HS-5 (cell line): ENCODE measurements at regions not wholly inside any gene's neighbourhood (a gene's known extent, or its start where the extent isn't known, plus 50 kb on each side); places are given as distances from the start of the nearest gene placed in this dataset.
"Not testable (repeated sequence)": the region's sequence is repeated elsewhere in the genome, so short reads cannot be mapped to it uniquely, and the experiment has no call there.

Source experiments
- DNase-seq: peaks from one replicate; pipeline ENCODE4 v3.0.0-alpha.2; 2012; ENCODE audit warnings: low read depth

GRCh38 chr14:37844614-37845013, 249.2 kb downstream of the TTC6 start:
- no peak for DNase-seq

GRCh38 chr14:37848985-37849621, 253.7 kb downstream of the TTC6 start:
- DNase-seq = no peak

GRCh38 chr14:37851054-37851453, 255.6 kb downstream of the TTC6 start:
- DNase-seq = no peak

- DNase-seq = no peak
Observed at GRCh38 chr14:37855871-37856270, 260.4 kb downstream of the TTC6 start.

GRCh38 chr14:37857774-37858266, 262.4 kb downstream of the TTC6 start:
- DNase-seq = no peak

- DNase-seq = no peak
Observed at GRCh38 chr14:37858733-37859132, 263.3 kb downstream of the TTC6 start.

- DNase-seq = no peak
Observed at GRCh38 chr14:37859177-37859576, 263.7 kb downstream of the TTC6 start.

- no peak for DNase-seq
Observed at GRCh38 chr14:37862263-37862662, 266.8 kb downstream of the TTC6 start.

- DNase-seq = no peak
Observed at GRCh38 chr14:37864128-37864527, 268.7 kb downstream of the TTC6 start.

GRCh38 chr14:37864861-37865718, 269.7 kb downstream of the TTC6 start:
- DNase-seq = peak; percentile 42

- no peak for DNase-seq
Observed at GRCh38 chr14:37865719-37866549, 270.5 kb downstream of the TTC6 start.

- DNase-seq = no peak
Observed at GRCh38 chr14:37869633-37870032, 274.2 kb downstream of the TTC6 start.

- DNase-seq = no peak
Observed at GRCh38 chr14:37870170-37870569, 274.7 kb downstream of the TTC6 start.

GRCh38 chr14:37870632-37871346, 275.4 kb downstream of the TTC6 start:
- DNase-seq = no peak

- not testable (repeated sequence) for DNase-seq
Observed at GRCh38 chr14:37874065-37874428, 278.6 kb downstream of the TTC6 start.

GRCh38 chr14:37874429-37875109, 279.1 kb downstream of the TTC6 start:
- peak; percentile 52 for DNase-seq

- DNase-seq = no peak
Observed at GRCh38 chr14:37888234-37888633, 292.8 kb downstream of the TTC6 start.

- DNase-seq = no peak
Observed at GRCh38 chr14:37889087-37889486, 293.7 kb downstream of the TTC6 start.

- DNase-seq = no peak
Observed at GRCh38 chr14:37890095-37890494, 294.7 kb downstream of the TTC6 start.

GRCh38 chr14:37891500-37891899, 296.1 kb downstream of the TTC6 start:
- DNase-seq = not testable (repeated sequence)

- DNase-seq = no peak
Observed at GRCh38 chr14:37894463-37894862, 299.0 kb downstream of the TTC6 start.
